Trophoblast cell (in vitro differentiated cells and primary cell): ENCODE measurements at regions not wholly inside any gene's neighbourhood (a gene's known extent, or its start where the extent isn't known, plus 50 kb on each side); places are given as distances from the start of the nearest gene placed in this dataset.
A peak's percentile ranks its signal among the peaks of the same experiment; 100 is the strongest.
"Not testable (repeated sequence)": the region's sequence is repeated elsewhere in the genome, so short reads cannot be mapped to it uniquely, and the experiment has no call there.

Experiments
- DNase-seq, 2 donors: peaks; one replicate each; pipeline ENCODE4 v3.0.0-alpha.2; 2016
- H2AFZ ChIP-seq: 2 replicates; pipeline ENCODE4 v1.6.1; 2013; ENCODE audit warnings: low read length, moderate library complexity, mild to moderate bottlenecking; ENCODE audit not compliant: insufficient read depth, poor library complexity
- H2AK5ac ChIP-seq: 2 replicates; pipeline ENCODE4 v1.6.1; 2013; ENCODE audit warnings: mild to moderate bottlenecking, low read length
- H2BK120ac ChIP-seq: 2 replicates; pipeline ENCODE4 v1.6.1; 2013; ENCODE audit warnings: low read length, mild to moderate bottlenecking, moderate library complexity; ENCODE audit not compliant: insufficient read depth, poor library complexity
- H2BK12ac ChIP-seq: 2 replicates; pipeline ENCODE4 v1.6.1; 2013; ENCODE audit warnings: mild to moderate bottlenecking, low read length, moderate library complexity
- H2BK5ac ChIP-seq: 2 replicates; pipeline ENCODE4 v1.6.1; 2013; ENCODE audit warnings: low read length, low read depth, moderate library complexity, mild to moderate bottlenecking; ENCODE audit not compliant: poor library complexity
- H3K14ac ChIP-seq: 2 replicates; pipeline ENCODE4 v1.6.1; 2013; ENCODE audit warnings: mild to moderate bottlenecking, low read length
- H3K18ac ChIP-seq: 2 replicates; pipeline ENCODE4 v1.6.1; 2013; ENCODE audit warnings: mild to moderate bottlenecking, low read length
- H3K23ac ChIP-seq: 2 replicates; pipeline ENCODE4 v1.6.1; 2013; ENCODE audit warnings: low read length
- H3K27ac ChIP-seq: 2 replicates; pipeline ENCODE4 v1.5.1; 2013; ENCODE audit warnings: low read depth, mild to moderate bottlenecking, inconsistent platforms, low read length, moderate library complexity
- H3K27me3 ChIP-seq: 2 replicates; pipeline ENCODE4 v1.6.1; 2013; ENCODE audit warnings: inconsistent platforms, mild to moderate bottlenecking, low read length, moderate library complexity; ENCODE audit not compliant: insufficient read depth
- H3K36me3 ChIP-seq, 2 experiments: 1 replicate in 1 of 2; 2 replicates in 1 of 2; pipeline ENCODE4 v1.6.1; 2013; ENCODE audit warnings: low read length in 2 of 2, mild to moderate bottlenecking in 2 of 2, moderate library complexity in 1 of 2; ENCODE audit not compliant: insufficient read depth in 2 of 2, control insufficient read depth in 1 of 2
- H3K4ac ChIP-seq: 2 replicates; pipeline ENCODE4 v1.6.1; 2013; ENCODE audit warnings: low read depth, mild to moderate bottlenecking, low read length, moderate library complexity
- H3K4me1 ChIP-seq, 2 experiments: 1 replicate in 1 of 2; 2 replicates in 1 of 2; pipeline ENCODE4 v1.6.1; 2013; ENCODE audit warnings: low read length in 2 of 2, mild to moderate bottlenecking in 2 of 2, moderate library complexity in 1 of 2; ENCODE audit not compliant: insufficient read depth in 2 of 2, control insufficient read depth in 1 of 2
- H3K4me2 ChIP-seq: 2 replicates; pipeline ENCODE4 v1.6.1; 2013; ENCODE audit warnings: inconsistent platforms, mild to moderate bottlenecking, low read length, moderate library complexity
- H3K4me3 ChIP-seq: 2 replicates; pipeline ENCODE4 v1.5.1; 2013; ENCODE audit warnings: mild to moderate bottlenecking, low read depth, low read length, inconsistent platforms
- H3K79me1 ChIP-seq: one replicate; pipeline ENCODE4 v1.6.1; 2013; ENCODE audit warnings: low read length
- H3K79me2 ChIP-seq: 2 replicates; pipeline ENCODE4 v1.6.1; 2013; ENCODE audit warnings: low read length, mild to moderate bottlenecking; ENCODE audit not compliant: control insufficient read depth, insufficient read depth, poor library complexity
- H3K9ac ChIP-seq: 2 replicates; pipeline ENCODE4 v1.6.1; 2013; ENCODE audit warnings: mild to moderate bottlenecking, low read length
- H3K9me3 ChIP-seq: 2 replicates; pipeline ENCODE4 v1.6.1; 2013; ENCODE audit warnings: low read depth, mild to moderate bottlenecking, control low read depth, inconsistent platforms, low read length; ENCODE audit not compliant: insufficient read depth
- H4K12ac ChIP-seq: 2 replicates; pipeline ENCODE4 v1.6.1; 2013; ENCODE audit warnings: low read depth, mild to moderate bottlenecking, low read length, moderate library complexity
- H4K8ac ChIP-seq: 2 replicates; pipeline ENCODE4 v1.6.1; 2013; ENCODE audit warnings: low read depth, mild to moderate bottlenecking, low read length, moderate library complexity
- H4K91ac ChIP-seq: one replicate; pipeline ENCODE4 v1.6.1; 2013; ENCODE audit warnings: low read depth, mild to moderate bottlenecking, low read length, moderate library complexity
- WGBS: extraction: QIAGEN DNeasy Blood & Tissue Kit; methylation state at CpG from one replicate; pipeline ENCODE4 v1.1.7; 2013; ENCODE audit warnings: missing lambda C conversion rate; ENCODE audit not compliant: insufficient read length, insufficient coverage; ENCODE audit errors: extremely low coverage; 5-methylcytosine and 5-hydroxymethylcytosine counted together

DNA sequence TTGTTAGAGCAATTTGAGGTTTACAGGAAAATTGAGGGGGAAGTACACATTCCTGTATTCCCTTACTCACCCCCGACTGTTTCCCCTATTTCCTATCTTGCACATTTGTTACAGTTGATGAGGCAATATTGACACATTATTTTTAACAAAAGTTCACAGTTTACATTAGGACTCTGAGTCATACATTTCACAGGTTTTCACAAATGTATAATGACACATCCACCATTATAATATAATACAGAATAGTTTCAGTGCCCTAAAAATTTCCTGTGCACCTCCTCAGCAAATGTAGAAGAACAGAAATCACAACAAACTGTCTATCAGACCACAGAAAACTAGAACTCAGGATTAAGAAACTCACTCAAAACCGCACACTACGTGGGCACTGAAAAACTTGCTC is 160.6 kb upstream of the RMP24 start:
- Histone ChIP-seq H3K23ac (no peak overlapping the region), H2BK120ac (no peak overlapping the region), H2AFZ (no peak overlapping the region), H3K9me3 (no peaks in the 10 kb centered on the region), H3K4me2 (no peak overlapping the region), H3K79me1 (no peaks in the 10 kb centered on the region), H4K91ac (no peak overlapping the region), H2BK12ac (no peak overlapping the region), H2BK5ac (no peak overlapping the region), H3K4me3 (no peak overlapping the region), H3K18ac (no peak overlapping the region), H3K27ac (no peak overlapping the region), H3K79me2 (no peaks in the 10 kb centered on the region), H4K12ac (no peak overlapping the region), H3K4me1 (no peaks in the 10 kb centered on the region), H3K36me3 (no peaks in the 10 kb centered on the region), H2AK5ac (no peak overlapping the region), H3K9ac (no peak overlapping the region), H3K27me3 (no peaks in the 10 kb centered on the region), H3K4ac (no peak overlapping the region), H4K8ac (no peak overlapping the region), H3K14ac (no peak overlapping the region)
- WGBS = no CpG with 5 or more reads among the region's 3 CpGs
- peak in 1 of 2 donors; percentile 8 for DNase-seq

DNA sequence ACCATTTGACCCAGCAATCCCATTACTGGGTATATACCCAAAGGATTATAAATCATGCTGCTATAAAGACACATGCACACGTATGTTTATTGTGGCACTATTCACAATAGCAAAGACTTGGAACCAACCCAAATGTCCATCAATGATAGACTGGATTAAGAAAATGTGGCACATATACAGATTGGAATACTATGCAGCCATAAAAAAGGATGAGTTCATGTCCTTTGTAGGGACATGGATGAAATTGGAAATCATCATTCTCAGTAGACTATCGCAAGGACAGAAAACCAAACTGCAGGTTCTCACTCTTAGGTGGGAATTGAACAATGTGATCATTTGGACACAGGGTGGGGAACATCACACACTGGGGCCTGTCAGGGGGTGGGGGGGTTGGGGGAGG is 157.5 kb upstream of the RMP24 start:
- no CpG with 5 or more reads among the region's 2 CpGs for WGBS
- H3K36me3 ChIP-seq, H2AK5ac ChIP-seq, H3K79me2 ChIP-seq, H3K9me3 ChIP-seq, H3K14ac ChIP-seq, H3K18ac ChIP-seq, H2BK120ac ChIP-seq, H3K4me2 ChIP-seq, H3K23ac ChIP-seq, H4K91ac ChIP-seq, H3K9ac ChIP-seq, H4K12ac ChIP-seq, H2AFZ ChIP-seq, H2BK12ac ChIP-seq, H3K27me3 ChIP-seq, H3K4me3 ChIP-seq, H4K8ac ChIP-seq, DNase-seq, H3K27ac ChIP-seq, H2BK5ac ChIP-seq, H3K4ac ChIP-seq, H3K4me1 ChIP-seq, H3K79me1 ChIP-seq: not testable (repeated sequence)

DNA sequence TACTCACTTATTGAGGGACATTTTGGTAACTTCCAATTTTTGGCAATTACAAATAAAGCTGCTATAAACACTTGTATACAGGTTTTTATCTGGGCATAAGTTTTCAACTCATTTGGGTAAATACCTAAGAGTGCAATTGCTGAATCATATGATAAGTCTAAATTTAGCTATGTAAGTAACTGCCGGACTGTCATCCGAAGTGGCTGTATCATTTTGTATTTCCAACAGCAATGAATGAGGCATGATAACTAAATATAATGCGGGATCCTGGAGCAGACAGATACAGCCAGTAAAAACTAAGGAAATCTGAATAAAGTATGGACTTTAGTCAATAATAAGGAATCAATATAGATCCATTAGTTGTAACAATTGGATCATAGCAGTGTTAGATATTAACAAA is 156.5 kb upstream of the RMP24 start:
- Histone ChIP-seq H3K36me3 (no peaks in the 10 kb centered on the region), H3K79me1 (no peaks in the 10 kb centered on the region), H3K18ac (no peak overlapping the region), H3K27me3 (no peaks in the 10 kb centered on the region), H4K12ac (no peak overlapping the region), H3K4ac (no peak overlapping the region), H3K79me2 (no peaks in the 10 kb centered on the region), H2BK5ac (no peak overlapping the region), H2AFZ (no peak overlapping the region), H4K91ac (no peak overlapping the region), H3K14ac (no peak overlapping the region), H4K8ac (no peak overlapping the region), H2BK120ac (no peak overlapping the region), H3K9ac (no peak overlapping the region), H2BK12ac (no peak overlapping the region), H3K4me2 (no peak overlapping the region), H3K4me3 (no peak overlapping the region), H3K4me1 (no peaks in the 10 kb centered on the region), H3K23ac (no peak overlapping the region), H2AK5ac (no peak overlapping the region), H3K27ac (no peak overlapping the region), H3K9me3 (peaks cover 4% of the 10 kb centered on the region)
- no CpG with 5 or more reads among the region's 3 CpGs for WGBS
- DNase-seq = no peak

DNA sequence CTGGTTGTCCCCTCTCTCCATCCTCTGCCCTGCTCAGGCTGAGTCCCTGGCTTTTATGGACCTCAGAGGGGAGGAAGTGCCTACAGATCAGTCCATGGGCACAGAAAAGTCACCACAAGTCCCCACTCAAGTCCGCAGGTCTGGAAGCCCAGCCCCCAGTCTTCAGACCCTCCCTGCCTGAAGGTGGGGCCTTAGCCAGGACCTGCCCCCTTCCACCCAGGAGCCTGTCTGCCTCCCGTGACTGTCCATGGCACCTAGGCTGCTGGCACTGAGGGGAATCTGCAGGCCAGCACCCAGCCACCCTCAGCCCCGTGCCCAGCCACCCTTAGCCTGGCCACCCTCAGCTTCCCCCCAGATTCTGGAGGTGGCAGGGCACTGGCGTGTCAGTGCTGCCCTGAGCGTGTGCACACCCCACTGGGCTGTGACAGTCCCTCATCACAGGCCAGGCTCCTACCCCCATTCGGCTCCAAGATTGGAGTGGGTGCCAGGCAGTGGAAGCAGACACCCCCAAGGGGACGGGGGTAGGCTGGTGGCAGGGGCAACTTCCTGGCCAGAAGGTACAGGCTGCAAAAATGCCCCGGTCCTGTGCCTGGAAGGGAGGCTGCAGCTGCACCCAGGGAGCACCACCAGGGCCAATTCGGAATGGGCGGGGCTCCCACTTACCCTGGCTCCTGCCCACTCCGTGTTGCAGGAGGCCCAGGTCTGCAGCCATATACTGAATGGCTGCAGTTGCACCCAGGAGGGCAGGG is 154.7 kb upstream of the RMP24 start:
- Histone ChIP-seq H3K18ac (no peak overlapping the region), H4K91ac (no peak overlapping the region), H3K27ac (no peak overlapping the region), H4K12ac (no peak overlapping the region), H2BK12ac (no peak overlapping the region), H2AK5ac (no peak overlapping the region), H3K36me3 (no peaks in the 10 kb centered on the region), H3K4me1 (no peaks in the 10 kb centered on the region), H3K79me2 (no peaks in the 10 kb centered on the region), H2AFZ (no peak overlapping the region), H3K4me2 (no peak overlapping the region), H3K4me3 (no peak overlapping the region), H3K27me3 (no peaks in the 10 kb centered on the region), H3K9ac (no peak overlapping the region), H3K9me3 (peaks cover 4% of the 10 kb centered on the region), H3K79me1 (no peaks in the 10 kb centered on the region), H3K4ac (no peak overlapping the region), H2BK5ac (no peak overlapping the region), H4K8ac (no peak overlapping the region), H2BK120ac (no peak overlapping the region), H3K14ac (no peak overlapping the region), H3K23ac (no peak overlapping the region)
- DNase-seq = no peak
- WGBS = no CpG with 5 or more reads among the region's 11 CpGs
